ENCODE measurements at regions not wholly inside any gene's neighbourhood (a gene's known extent, or its start where the extent isn't known, plus 50 kb on each side); places are given as distances from the start of the nearest gene placed in this dataset.

DNA sequence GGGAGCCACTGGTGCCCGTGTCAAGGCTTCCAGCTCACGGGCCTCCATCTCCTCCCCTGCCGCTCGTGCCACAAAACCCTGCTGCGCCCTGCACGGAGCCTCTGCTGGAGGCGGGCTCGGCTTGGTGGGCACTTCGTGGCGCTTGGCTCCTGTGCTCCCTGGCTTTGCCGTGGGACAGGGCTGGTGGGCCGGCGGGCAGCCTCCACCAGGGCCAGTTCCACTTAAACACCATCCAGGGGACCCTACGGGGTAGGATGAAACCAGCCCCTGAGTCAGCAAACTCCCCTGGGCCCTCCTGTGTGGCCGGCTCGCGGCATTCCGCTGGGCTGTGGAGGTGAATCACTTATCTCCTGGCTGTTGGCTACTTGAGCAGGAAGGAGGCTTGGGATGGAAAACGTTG, 1304.6 kb downstream of the BRD1 start:
- no peak for DNase-seq
- ATAC-seq, result no peak
- Histone ChIP-seq H3K36me3 (ENCODE audit: low read depth, low read length) (no peaks in the 10 kb centered on the region), H3F3A (ENCODE audit: low read length, unreplicated experiment) (no peaks in the 10 kb centered on the region), H3K9me2 (replicated peaks; ENCODE audit: low read length) (no peaks in the 10 kb centered on the region), H3K79me2 (ENCODE audit: low read length) (no peaks in the 10 kb centered on the region), H3K9ac (ENCODE audit: low read length) (no peak overlapping the region), H3K27ac (ENCODE audit: low read length) (no peak overlapping the region), H3K4me3 (ENCODE audit: low read length) (no peak overlapping the region), H3K9me3 (ENCODE audit: low read length) (no peaks in the 10 kb centered on the region), H3K27me3 (ENCODE audit: low read length) (no peaks in the 10 kb centered on the region), H2AFZ (ENCODE audit: low read length) (no peak overlapping the region), H4K20me1 (ENCODE audit: low read length) (no peaks in the 10 kb centered on the region), H3K4me1 (ENCODE audit: insufficient read depth, low read length) (no peaks in the 10 kb centered on the region), H3K4me2 (ENCODE audit: low read length) (no peak overlapping the region)
- ChIA-PET CTCF (no interaction called here), POLR2A (ENCODE audit: unreplicated experiment) (no interaction called here)
- intact Hi-C loops (cut with micrococcal nuclease), result no loop called here
- BruUV-seq (replicated peaks), result no TSS peak
- TF ChIP-seq EZH2phosphoT487 (IDR thresholded peaks at IDR 0.05; ENCODE audit: borderline replicate concordance, low read length), result no peak
- TF ChIP-seq EZH2 (IDR thresholded peaks at IDR 0.05; ENCODE audit: low read length, unreplicated experiment), result no peak
- TF ChIP-seq CTCF (conservative IDR thresholded peaks at IDR 0.05; ENCODE audit: low read depth, low read length), result no peak

GRCh38 chr22:48522271-48522670, 1305.4 kb downstream of the BRD1 start:
- Histone ChIP-seq H4K20me1 (ENCODE audit: low read length) (no peaks in the 10 kb centered on the region), H3K9me2 (replicated peaks; ENCODE audit: low read length) (no peaks in the 10 kb centered on the region), H3F3A (ENCODE audit: low read length, unreplicated experiment) (no peaks in the 10 kb centered on the region), H3K9ac (ENCODE audit: low read length) (no peak overlapping the region), H3K79me2 (ENCODE audit: low read length) (no peaks in the 10 kb centered on the region), H3K36me3 (ENCODE audit: low read depth, low read length) (no peaks in the 10 kb centered on the region), H3K4me3 (ENCODE audit: low read length) (no peak overlapping the region), H3K4me1 (ENCODE audit: insufficient read depth, low read length) (no peaks in the 10 kb centered on the region), H2AFZ (ENCODE audit: low read length) (no peak overlapping the region), H3K27ac (ENCODE audit: low read length) (no peak overlapping the region), H3K27me3 (ENCODE audit: low read length) (no peaks in the 10 kb centered on the region), H3K4me2 (ENCODE audit: low read length) (no peak overlapping the region), H3K9me3 (ENCODE audit: low read length) (no peaks in the 10 kb centered on the region)
- ATAC-seq (no peak), DNase-seq (no peak)
- POLR2A ChIA-PET (ENCODE audit: unreplicated experiment), result no interaction called here
- intact Hi-C loops (cut with micrococcal nuclease), result no loop called here
- CTCF ChIA-PET, result no interaction called here
- TF ChIP-seq EZH2 (IDR thresholded peaks at IDR 0.05; ENCODE audit: low read length, unreplicated experiment), result no peak
- no peak for TF ChIP-seq EZH2phosphoT487 (IDR thresholded peaks at IDR 0.05; ENCODE audit: borderline replicate concordance, low read length)
- TF ChIP-seq CTCF (conservative IDR thresholded peaks at IDR 0.05; ENCODE audit: low read depth, low read length), result no peak
- no TSS peak for BruUV-seq (replicated peaks)

DNA sequence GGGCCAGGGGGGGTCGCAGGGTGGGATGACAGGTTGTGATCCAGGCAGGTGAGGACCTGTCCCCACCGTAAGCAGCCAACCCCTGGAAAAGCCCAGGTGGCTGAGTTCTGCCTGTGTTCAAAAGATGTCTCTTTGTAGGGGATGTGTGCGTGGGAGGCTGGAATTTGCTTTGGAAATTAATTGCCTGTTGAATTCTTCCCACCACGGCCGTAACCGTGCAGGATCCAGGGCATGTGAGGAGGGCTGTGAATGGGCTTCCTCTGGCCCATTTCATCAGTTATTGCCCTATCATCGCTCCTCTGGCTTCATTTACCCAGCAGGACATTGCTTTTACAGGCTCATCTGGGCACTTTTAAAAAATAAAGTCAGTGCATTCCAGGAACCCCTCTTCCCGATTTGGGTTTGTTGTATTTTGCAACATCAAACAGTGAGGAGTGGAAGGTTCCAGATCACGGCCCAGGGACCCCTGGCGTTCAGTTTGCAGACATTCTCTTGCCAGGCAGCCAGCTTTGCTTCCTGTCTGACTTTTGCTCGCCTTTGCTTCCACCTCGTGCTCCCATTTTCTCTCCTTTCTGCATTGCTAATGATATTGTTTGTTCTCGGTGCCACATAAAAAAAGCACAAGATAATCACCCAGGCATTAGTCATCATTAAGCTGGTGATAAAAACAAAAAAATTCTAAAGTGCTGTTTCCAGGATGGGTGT, 1306.6 kb downstream of the BRD1 start:
- Histone ChIP-seq H3K36me3 (ENCODE audit: low read depth, low read length) (no peaks in the 10 kb centered on the region), H3K4me1 (ENCODE audit: insufficient read depth, low read length) (no peaks in the 10 kb centered on the region), H3F3A (ENCODE audit: low read length, unreplicated experiment) (no peaks in the 10 kb centered on the region), H3K9me2 (replicated peaks; ENCODE audit: low read length) (no peaks in the 10 kb centered on the region), H3K4me3 (ENCODE audit: low read length) (no peak overlapping the region), H3K27me3 (ENCODE audit: low read length) (no peaks in the 10 kb centered on the region), H3K27ac (ENCODE audit: low read length) (no peak overlapping the region), H3K9ac (ENCODE audit: low read length) (no peak overlapping the region), H3K9me3 (ENCODE audit: low read length) (no peaks in the 10 kb centered on the region), H3K79me2 (ENCODE audit: low read length) (no peaks in the 10 kb centered on the region), H2AFZ (ENCODE audit: low read length) (no peak overlapping the region), H4K20me1 (ENCODE audit: low read length) (no peaks in the 10 kb centered on the region), H3K4me2 (ENCODE audit: low read length) (no peak overlapping the region)
- TF ChIP-seq EZH2phosphoT487 (IDR thresholded peaks at IDR 0.05; ENCODE audit: borderline replicate concordance, low read length) (no peak), EZH2 (IDR thresholded peaks at IDR 0.05; ENCODE audit: low read length, unreplicated experiment) (no peak), CTCF (conservative IDR thresholded peaks at IDR 0.05; ENCODE audit: low read depth, low read length) (no peak)
- ChIA-PET POLR2A (ENCODE audit: unreplicated experiment) (no interaction called here), CTCF (no interaction called here)
- ATAC-seq, result no peak
- intact Hi-C loops (cut with micrococcal nuclease), result no loop called here
- DNase-seq, result no peak
- no TSS peak for BruUV-seq (replicated peaks)

All from PC-3 (cell line).